Mesothelial cell of epicardium (in vitro differentiated cells): ENCODE measurements at regions not wholly inside any gene's neighbourhood (a gene's known extent, or its start where the extent isn't known, plus 50 kb on each side); places are given as distances from the start of the nearest gene placed in this dataset.
A peak's percentile ranks its signal among the peaks of the same experiment; 100 is the strongest.

ENCODE experiments used
- DNase-seq, 2 experiments: peaks; one replicate each; pipeline ENCODE4 v3.0.0; 2021; ENCODE audit warnings: low spot score in 2 of 2; ENCODE audit not compliant: unreplicated experiment in 2 of 2
- H3K27ac Mint-ChIP-seq: 2 replicates; pipeline ENCODE4 v1.8.0; 2021; ENCODE audit warnings: mixed read lengths
- H3K27me3 Mint-ChIP-seq: 2 replicates; pipeline ENCODE4 v1.8.0; 2021; ENCODE audit warnings: low read depth, mixed read lengths
- H3K36me3 Mint-ChIP-seq: 2 replicates; pipeline ENCODE4 v1.8.0; 2021; ENCODE audit warnings: mixed read lengths
- H3K4me1 Mint-ChIP-seq: 2 replicates; pipeline ENCODE4 v1.8.0; 2021; ENCODE audit warnings: mixed read lengths
- H3K4me3 Mint-ChIP-seq: 2 replicates; pipeline ENCODE4 v1.8.0; 2021; ENCODE audit warnings: mild to moderate bottlenecking, moderate library complexity, mixed read lengths
- H3K9me3 Mint-ChIP-seq: 2 replicates; pipeline ENCODE4 v1.8.0; 2021; ENCODE audit warnings: mixed read lengths
- TF ChIP-seq, protein P1 (sequence below): fragments of 200-600 bp; sonication (generic); IDR thresholded peaks from one replicate; pipeline ENCODE4 v1.5.0; 2021; ENCODE audit warnings: antibody characterized with exemption; ENCODE audit not compliant: unreplicated experiment

DNA sequence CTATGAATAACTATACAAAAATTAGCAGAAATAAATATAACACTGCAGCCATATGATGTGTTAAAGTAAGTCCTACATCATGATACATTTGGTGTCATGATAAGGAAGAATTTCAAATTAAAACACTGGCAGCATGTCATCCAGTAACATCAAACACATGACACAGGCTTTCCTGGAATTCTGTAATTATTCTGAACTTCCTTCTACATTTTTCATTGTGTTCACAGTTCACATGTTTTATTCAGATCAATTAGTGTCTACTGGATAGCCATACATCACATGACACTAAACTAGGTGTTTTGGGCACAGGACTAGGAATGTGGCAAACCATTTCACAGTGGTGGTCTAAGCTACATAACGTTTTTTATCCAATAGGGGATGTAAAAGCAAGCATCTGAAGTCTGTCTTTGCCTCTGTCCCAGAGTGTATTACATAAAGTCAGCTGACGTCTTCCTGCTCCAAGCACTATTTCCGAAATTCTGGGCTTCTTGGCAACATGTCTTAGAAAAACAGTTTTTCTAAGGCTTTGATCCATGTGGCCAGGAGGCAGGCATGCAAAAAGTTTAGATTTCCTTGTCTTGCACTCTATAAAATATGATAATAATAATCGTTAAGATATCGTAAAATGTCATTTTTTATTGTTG, 707.9 kb downstream of the CENPC start:
- TF ChIP-seq, protein P1, sequence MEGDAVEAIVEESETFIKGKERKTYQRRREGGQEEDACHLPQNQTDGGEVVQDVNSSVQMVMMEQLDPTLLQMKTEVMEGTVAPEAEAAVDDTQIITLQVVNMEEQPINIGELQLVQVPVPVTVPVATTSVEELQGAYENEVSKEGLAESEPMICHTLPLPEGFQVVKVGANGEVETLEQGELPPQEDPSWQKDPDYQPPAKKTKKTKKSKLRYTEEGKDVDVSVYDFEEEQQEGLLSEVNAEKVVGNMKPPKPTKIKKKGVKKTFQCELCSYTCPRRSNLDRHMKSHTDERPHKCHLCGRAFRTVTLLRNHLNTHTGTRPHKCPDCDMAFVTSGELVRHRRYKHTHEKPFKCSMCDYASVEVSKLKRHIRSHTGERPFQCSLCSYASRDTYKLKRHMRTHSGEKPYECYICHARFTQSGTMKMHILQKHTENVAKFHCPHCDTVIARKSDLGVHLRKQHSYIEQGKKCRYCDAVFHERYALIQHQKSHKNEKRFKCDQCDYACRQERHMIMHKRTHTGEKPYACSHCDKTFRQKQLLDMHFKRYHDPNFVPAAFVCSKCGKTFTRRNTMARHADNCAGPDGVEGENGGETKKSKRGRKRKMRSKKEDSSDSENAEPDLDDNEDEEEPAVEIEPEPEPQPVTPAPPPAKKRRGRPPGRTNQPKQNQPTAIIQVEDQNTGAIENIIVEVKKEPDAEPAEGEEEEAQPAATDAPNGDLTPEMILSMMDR, result no peak
- no peak for DNase-seq
- Mint-ChIP-seq H3K4me3 (no peak overlapping the region), H3K27ac (no peak overlapping the region), H3K4me1 (peaks cover 11% of the 10 kb centered on the region), H3K27me3 (no peaks in the 10 kb centered on the region), H3K36me3 (peaks cover 7% of the 10 kb centered on the region), H3K9me3 (peaks cover 15% of the 10 kb centered on the region)

DNA sequence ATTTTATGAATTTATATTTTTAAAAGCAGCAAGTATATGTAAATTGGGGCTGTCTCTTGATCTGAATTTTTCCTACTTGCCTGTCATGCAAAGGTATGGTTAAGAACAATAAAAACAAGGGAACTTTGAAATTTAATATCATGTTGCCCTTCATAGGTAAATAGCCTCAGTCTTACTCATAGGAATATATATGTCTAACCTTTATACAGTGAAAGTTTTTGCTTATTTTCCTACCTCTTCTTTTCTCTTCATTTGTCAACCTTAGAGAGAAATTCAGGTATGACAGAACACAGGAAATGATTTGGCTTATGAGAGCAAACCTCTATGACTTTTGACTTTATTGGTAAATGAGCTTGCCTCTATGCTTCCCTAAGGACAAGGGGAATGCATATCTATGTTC, 716.0 kb downstream of the CENPC start:
- Mint-ChIP-seq H3K4me1 (peaks cover 3% of the 10 kb centered on the region), H3K36me3 (peaks cover 2% of the 10 kb centered on the region), H3K27ac (no peak overlapping the region), H3K27me3 (peaks cover 3% of the 10 kb centered on the region), H3K9me3 (peaks cover 33% of the 10 kb centered on the region), H3K4me3 (no peak overlapping the region)
- TF ChIP-seq, protein P1, result no peak
- no peak for DNase-seq

DNA sequence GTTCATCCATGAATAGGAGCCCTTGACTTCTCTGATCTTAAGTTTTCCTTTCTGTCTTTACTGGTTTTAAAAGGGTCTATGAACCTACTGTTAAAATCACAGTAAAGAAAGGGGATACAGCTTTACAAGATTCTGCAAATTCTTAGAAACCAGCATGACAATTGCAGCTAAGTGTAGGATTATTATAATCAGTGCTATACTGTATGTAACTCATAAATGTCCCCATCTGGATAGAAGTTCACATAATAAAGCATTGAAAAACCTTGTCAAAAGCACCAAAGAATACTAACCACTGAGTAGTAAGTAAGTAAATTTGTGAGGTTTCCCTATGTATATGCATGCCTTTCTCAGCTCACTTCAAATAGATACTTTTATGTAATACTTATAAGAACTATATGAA, 724.6 kb downstream of the CENPC start:
- DNase-seq, result no peak
- H3K4me1 Mint-ChIP-seq, result no peaks in the 10 kb centered on the region
- H3K27ac Mint-ChIP-seq, result no peak overlapping the region
- no peak overlapping the region for H3K4me3 Mint-ChIP-seq
- H3K9me3 Mint-ChIP-seq, result peaks cover 12% of the 10 kb centered on the region
- TF ChIP-seq, protein P1, result no peak
- H3K27me3 Mint-ChIP-seq, result peaks cover 3% of the 10 kb centered on the region
- H3K36me3 Mint-ChIP-seq, result peaks cover 2% of the 10 kb centered on the region

DNA sequence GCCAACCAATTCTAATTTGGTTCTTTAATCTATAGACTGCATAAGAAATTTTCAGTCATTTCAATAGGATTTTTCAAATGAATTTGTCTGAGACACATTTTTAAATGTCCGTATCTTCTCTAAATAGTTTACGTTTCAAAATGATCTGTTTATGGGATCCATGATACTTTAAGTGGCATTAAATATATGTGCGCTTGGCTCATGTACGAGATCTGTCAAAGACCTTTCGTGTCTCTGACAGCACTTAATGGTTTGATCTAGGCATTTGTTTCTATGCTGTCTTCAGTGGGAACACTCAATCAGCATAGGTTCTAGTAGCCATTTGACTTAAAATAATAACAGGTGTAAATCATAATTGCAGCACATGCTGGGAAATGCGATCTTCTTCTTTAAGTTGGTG, 731.0 kb downstream of the CENPC start:
- Mint-ChIP-seq H3K4me3 (no peak overlapping the region), H3K27ac (no peak overlapping the region), H3K36me3 (no peaks in the 10 kb centered on the region), H3K27me3 (no peaks in the 10 kb centered on the region), H3K9me3 (no peaks in the 10 kb centered on the region), H3K4me1 (no peaks in the 10 kb centered on the region)
- TF ChIP-seq, protein P1, result no peak
- no peak for DNase-seq

DNA sequence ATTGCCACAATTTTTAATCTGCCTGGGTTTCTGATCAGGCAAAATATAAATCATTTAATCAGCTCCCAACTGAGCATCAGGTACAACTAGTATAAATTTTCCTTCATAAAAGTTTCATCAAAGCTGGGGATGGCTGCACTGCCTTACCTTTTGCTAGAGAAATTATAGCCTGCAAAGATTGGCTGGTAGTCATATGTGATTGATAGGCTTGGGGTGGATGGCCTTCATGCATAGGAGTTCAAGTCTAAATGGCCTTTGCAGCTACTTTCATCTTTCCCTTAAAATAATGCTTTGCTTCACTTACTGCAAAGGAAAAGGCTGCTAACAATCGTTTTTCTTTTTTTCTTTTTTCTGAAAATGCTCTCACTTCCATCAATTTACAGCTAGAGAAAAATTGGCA, 739.7 kb downstream of the CENPC start:
- H3K4me1 Mint-ChIP-seq, result peaks cover 24% of the 10 kb centered on the region
- H3K27me3 Mint-ChIP-seq, result no peaks in the 10 kb centered on the region
- H3K27ac Mint-ChIP-seq, result peak overlapping the region; percentile 69
- DNase-seq, result no peak
- TF ChIP-seq, protein P1, result no peak
- no peak overlapping the region for H3K4me3 Mint-ChIP-seq
- peaks cover 8% of the 10 kb centered on the region for H3K9me3 Mint-ChIP-seq
- H3K36me3 Mint-ChIP-seq, result peaks cover 6% of the 10 kb centered on the region

DNA sequence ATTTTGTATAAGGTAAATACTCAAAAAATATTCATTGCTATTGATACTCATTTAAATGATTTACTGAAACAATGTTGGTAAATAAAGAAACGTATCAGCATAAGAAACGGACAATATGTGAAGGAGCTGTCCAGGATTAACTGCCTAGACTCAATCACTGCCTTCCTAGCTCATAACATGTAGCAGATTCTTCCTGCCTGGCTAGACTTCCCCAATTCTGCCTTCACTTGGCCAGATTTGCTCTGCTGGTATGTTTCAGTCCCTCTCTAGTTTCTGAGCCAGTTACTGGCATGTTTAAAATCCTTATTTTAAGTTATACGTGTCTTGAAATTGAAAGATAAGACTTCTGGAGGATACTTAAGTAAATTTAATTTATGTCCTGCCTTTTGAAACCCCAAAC, 740.3 kb downstream of the CENPC start:
- Mint-ChIP-seq H3K4me1 (peaks cover 24% of the 10 kb centered on the region), H3K27ac (peak overlapping the region; percentile 69), H3K9me3 (peaks cover 8% of the 10 kb centered on the region), H3K36me3 (peaks cover 6% of the 10 kb centered on the region), H3K27me3 (no peaks in the 10 kb centered on the region), H3K4me3 (no peak overlapping the region)
- DNase-seq, result no peak
- TF ChIP-seq, protein P1, result no peak
